Germinal center (tissue), 1 donor: ENCODE measurements at regions not wholly inside any gene's neighbourhood (a gene's known extent, or its start where the extent isn't known, plus 50 kb on each side); places are given as distances from the start of the nearest gene placed in this dataset.

Experiments used
- DNase-seq: peaks from one replicate; pipeline ENCODE4 v3.0.0; 2012; ENCODE audit warnings: mixed read lengths, low spot score

DNA sequence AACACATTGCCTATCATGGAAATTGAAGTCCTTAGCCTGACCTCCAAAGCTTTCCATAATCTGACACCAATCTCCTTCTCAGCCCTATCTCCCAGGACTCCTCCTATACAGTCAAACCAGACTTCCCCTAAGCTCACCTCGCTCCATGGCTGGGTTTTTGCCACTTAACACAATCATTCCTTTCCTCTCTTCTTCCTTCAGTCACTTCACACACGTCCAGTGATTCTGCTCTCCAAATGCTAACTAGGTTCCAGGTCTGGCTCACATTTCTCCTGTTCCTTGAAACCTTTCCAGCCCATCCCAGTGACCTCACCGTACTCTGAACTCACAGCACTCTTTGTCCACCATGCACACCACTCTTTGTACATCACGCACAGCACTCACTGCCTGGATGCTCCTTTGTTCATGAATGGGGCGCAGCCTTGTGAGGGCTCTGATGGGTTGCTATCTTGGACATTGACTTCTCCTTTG, 98.4 kb downstream of the GLUL start:
- no peak for DNase-seq

DNA sequence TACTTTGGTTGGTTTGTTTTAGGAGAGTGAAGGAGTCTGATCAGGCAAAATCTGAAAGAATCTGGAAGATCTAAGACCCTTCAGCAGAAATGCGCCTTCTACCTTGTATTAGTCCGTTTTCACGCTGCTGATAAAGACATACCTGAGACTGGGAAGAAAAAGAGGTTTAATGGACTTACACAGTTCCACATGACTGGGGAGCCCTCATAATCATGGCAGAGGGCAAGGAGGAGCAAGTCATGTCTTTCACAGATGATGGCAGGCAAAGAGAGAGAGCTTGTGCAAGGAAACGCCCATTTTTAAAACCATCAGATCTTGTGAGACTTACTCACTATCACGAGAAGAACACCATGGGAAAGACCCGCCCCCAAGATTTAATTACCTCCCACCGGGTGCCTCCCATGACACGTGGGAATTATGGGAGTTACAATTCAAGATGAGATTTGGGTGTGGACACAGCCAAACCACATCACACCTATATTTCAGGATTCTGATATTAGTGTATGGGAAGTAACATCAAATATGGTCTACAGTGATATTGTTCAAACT, 99.3 kb downstream of the GLUL start:
- DNase-seq = no peak

DNA sequence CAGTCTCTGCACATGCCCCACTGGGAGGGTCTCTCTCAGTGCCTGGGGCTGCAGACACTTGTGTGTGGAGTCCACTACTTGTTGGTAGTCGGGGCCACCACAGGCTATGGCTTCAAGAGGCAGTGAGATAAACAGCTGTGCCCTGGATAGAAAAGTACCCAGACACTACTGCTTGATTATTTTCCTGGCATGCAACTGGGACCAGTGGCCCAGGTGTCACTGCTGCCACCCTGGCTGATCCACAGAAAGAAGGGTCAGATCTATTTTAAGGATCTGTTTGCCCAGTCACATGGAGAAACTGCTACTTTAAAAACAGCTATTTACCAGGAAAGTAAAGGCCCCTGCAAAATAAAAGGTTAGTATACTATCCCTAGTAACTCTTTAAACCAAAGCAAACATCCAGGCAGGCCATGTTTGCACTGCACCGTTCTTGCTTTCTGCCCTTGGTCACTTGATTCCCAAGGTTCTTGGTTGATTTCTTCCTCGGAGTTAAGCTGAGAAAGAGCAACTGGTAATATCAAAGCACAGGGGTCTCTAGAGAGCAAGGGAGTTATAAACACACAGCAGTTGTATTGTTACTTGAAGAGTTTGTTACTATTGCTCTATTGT, 99.9 kb downstream of the GLUL start:
- no peak for DNase-seq

DNA sequence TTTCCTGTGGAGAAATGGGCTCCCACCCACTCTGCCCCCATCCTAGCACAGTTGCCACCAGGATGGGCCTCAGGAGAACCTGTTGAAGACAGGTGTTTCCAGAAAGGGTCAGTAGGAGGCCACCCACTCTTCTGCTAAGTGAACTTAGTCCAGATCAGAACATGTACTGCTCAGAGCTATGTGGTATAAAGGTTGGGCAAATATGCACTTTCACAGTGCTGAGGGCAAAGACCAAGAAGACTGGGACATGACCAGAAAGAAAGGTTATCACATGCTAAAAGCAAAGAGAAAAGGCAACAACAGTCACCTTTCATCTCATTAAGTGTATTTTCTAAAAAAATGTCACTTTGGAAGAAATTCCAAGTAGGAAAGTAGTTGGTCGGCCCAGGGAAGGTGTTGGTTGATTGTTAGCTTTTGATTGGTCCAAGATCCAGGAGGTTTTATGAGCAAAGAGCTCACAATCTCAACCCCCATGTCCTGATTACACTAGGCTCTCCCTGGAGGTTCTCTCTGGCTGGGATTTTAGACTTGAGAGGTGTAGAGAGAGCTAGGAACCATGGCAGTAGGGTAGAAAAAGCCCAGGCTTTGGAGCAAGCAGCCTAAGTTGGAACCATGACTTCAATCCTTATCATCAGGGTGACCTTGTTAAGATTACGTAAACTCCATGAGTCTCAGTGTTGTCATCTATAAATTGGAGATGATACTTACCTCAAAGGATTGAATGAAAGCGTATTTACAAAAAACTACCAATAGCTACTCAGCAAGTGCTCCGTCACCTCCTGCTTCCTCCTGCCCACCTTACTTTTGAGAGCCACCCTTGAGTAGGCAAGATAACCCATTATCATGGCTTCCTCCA, 102.6 kb downstream of the GLUL start:
- DNase-seq = no peak

DNA sequence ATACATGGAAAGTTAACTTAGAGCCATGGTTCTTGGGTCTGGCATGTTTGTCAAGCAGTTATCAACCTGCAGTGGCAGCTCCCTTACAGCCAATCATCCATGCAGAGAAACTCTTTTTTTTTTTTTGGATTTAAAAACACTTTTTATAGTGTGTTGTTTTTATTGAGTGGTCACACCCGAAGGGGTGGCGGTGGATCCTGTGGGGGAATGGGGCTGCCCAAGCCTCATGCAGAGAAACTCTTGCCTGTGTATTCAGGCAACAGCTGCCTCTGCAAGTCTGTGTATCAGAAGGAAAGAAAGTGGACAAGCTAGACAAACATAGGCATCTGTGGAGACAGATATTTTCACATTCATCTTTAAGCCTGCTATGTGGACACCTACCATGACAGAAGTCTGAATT, 104.8 kb downstream of the GLUL start:
- no peak for DNase-seq

DNA sequence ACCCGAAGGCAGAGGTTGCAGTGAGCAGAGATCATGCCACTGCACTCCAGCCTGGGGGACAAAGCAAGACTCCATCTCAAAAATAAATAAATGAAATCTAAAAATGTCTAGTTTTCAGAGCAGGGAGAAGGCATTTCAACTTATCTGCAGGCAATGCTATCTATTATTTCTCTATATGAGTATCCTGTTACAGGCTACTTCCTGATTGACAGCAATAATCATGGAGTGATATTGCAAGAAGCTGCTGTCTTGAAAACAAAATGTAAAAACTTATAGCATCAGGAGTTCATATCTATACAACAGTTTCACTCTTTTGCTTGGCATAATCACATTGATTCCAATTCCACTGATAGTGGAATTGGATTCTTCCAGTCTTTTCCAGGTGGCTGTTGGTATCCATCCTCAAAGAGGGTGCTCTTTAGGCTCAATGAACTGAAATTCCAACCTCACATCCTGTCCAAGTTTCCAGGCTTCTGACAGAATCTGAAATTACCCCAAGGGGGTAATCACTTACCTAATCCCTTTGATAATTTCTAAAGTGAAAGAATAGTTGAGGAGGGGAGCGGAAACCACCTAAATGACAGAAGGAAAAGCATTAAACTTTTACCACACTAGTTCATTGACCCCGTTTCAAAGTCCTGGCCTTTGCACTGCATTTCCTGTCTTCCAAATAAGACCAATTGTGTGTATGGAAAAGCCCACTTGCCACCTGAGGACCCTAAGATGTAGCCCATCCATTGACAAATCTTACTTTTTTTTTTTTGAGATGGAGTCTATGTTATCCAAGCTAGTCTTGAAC, 107.6 kb downstream of the GLUL start:
- DNase-seq = no peak

DNA sequence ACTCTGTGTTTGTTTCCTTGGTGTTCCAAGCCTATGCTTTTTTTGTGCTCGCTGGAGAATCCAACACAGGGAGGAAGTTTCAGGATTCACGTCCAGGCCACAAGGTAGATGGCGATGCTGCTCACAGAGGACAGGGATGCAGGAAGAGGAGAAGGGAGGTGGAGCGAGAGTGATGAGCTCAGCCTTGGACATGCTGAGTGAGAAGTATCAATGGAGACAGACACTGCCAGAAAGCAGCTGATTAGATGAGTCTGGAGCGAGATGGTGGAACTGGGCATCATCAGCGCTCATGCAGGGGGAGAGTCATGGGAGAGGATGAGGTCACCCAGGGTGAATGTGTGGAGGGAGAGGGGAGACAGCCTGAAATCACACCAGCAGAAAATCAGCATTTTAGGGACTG, 110.0 kb downstream of the GLUL start:
- no peak for DNase-seq

DNA sequence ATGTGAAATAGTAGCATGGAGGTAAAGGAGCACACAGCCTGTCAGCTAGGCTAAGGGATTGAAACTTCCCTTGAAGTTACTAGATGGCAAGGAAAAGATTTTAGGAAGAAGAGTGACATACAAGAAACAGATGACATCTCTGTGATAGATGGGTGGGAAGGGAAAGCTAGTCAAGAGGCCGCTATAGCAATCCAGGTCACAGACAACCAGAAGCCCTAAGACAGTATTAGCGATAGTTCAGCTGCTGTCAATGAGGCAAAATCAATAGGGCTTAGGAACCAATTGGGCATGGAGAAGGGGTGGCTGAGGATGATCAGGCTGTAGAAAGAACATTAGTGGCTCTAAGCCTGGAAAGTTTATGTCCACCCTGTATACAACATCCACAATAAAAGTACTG, 111.1 kb downstream of the GLUL start:
- no peak for DNase-seq

DNA sequence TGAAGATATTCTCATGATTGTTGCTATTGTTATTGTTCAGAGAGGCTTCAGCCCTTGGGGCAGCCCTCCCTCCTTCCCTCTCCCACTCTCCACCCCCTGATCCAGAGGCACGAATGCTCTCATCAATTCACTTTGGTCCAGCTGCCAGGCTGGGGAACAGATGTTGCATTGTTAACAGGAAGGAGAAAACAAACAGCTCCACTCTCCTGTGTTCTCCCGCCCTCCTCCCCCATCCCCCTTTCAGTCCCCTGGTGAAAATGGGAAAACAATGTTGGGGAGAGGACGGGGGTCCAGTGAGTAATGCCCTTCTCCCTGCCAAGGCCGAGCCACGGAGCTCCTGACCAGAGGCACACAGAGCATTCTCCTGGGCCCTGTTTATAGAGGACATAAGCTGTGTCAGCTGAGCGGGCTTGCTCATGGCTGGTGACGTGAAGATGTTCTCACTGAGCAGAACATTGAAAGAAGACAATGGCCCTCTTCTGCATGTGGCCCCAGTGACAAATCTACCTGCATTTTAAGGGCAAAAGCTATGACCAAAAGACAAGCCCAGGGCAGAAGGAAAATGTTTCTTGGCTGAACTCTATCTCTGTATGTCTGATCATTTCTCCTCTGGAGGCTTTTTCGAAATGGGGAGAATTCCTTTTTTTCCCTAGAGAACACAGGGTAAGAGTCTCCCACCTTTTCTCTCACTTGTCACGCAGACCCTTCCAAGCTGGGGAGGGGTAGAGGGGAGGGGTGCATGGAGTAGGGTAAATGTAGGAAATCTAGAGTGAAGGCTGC, 111.7 kb downstream of the GLUL start:
- DNase-seq = no peak

DNA sequence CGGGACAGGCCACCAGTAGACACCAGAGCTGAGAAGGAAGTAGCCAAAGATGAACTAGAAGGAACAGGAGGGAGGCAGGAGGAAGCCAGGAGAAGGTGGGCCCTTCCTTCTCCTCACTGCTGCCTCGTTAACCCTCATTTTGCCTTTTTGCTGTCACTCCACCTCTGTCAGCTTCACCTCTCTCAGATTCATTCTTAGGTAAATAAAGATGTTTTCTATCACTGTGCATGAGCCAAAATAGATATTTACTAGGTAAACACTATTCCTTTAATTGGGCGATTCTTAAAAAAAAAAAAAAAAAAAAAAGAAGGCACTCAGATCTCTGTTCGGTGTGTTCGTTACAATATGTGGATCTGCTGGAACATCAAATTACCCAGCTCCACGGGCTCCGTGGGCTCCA, 112.3 kb downstream of the GLUL start:
- DNase-seq = no peak

DNA sequence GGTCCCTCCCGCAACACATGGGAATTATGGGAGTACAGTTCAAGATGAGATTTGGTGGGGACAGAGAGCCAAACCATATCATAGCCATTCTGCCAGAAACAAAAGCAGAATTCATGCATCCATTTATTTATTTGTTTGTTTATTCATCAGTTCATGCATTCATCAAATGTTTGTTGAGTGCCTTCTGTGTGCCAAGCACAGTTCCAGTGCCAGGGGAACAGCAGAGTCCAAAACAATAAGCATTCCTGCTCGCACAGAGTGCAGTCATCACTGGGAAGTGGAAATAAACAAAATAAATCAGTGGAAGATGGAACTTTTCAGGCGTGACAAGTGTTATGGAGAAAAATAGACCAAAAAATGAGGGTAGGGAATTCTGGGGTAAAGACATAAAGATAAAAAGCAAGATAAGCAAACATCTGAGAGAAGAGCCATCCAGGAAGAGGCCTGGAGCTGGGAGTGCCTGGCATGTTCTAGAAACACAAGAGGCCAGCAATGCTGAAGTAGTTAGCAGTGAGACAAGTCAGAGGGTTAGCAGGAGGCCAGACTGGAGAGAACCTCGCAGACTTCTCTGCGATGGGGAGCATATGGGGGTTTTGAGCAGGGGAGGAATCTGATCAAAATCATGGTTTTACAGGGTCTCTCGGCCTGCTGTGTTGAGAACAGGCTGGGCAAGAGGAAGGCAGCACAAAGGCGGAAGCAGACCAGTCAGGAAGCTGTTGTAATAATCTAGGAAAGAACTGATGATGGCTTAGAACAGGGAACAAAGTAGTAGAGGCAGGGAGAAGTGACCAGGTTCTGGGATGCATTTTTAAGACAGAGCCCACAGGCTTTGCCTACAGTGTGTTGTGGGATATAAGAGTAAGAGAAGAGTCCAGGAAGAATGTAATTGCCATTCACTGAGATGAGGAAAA, 113.2 kb downstream of the GLUL start:
- no peak for DNase-seq

DNA sequence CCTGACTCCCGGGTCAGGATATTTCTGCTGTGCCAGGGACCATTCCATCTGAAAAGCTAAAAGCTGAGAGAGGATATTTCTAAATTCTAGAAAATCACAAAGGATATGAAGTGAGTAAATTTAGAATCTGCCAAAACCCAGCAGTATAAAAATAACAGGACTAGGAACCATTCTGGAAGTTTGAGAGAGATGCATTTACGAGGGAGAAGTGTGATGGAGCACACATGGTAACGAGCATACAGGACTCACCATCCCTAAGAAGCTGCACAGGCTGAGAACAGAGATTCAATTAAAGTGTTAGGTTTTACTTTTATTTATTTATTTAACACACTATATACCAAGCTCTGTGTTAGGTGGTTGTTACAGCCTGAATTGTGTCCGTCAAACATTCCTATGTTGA, 116.3 kb downstream of the GLUL start:
- no peak for DNase-seq

DNA sequence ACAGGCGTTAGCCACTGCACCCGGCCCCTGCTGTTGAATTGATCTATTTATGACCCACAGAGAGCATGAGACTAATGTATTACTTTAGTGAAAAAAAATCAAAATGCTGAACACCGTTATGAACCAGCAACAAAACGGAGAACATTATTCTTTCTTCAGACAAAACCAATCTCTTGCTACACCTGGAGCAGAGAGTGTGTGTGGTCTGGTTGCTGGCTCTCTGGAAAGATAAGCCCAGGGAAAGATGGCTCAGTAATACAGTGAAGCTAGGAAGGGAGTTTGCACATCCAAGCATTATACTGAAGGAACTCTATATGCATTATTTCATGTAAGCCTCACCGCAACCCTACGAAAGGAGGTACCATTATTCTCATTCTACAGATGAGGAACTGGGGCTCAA, 117.0 kb downstream of the GLUL start:
- no peak for DNase-seq

DNA sequence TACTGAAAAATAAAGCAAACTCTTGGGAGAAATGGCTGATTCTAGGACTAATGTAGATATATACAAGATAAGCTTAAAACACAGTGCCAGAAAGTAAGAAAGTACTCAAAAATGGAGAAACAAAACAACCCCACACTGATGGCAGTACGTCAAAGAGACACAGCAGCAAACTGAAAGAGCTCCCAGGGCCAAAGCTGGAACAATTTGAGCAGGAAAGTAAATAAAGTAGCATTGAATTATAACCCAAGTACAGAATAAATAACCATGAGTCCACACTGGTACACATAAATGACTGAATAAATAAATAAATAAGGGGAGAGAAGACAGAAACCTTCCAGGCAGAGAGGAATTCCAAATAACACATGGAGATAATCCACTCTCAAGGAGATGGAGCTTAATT, 120.9 kb downstream of the GLUL start:
- no peak for DNase-seq

DNA sequence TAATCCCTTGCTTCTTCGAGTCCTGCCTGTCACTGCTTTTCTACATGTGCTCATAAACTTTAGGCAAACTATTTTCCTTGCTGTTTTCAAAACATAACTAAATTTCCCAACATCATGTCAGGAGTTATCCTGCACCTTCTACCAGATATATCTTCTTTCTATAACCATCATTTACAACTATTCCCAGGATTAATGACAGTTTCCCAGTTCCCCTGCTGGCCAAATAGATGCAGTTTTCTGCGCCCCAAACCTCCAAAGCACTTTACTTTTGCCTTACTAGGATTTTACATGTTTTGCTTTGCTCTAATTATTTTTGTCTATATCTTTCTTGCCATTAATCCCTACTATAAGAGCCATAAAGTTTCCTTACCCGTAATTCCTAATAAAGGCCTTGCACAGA, 122.5 kb downstream of the GLUL start:
- DNase-seq = no peak

DNA sequence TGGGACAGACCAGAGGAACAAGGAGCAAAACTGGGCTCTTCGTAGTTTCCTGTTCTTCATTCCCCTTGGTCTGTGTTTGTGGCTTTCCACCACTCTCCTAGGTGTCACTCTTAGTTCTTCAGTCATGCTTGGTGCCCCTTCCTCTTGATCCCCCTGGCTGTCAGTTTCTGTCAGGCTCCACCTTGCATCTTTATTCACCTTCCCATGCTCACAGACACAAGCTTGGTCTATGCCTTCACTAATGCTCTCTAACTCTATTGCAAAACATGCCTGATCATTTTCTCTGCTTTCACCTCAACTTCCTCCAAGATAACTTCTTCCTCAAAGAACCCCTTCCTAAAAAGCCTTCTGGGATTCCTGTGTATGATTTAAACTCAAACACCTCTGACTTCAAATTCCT, 122.9 kb downstream of the GLUL start:
- DNase-seq = no peak

DNA sequence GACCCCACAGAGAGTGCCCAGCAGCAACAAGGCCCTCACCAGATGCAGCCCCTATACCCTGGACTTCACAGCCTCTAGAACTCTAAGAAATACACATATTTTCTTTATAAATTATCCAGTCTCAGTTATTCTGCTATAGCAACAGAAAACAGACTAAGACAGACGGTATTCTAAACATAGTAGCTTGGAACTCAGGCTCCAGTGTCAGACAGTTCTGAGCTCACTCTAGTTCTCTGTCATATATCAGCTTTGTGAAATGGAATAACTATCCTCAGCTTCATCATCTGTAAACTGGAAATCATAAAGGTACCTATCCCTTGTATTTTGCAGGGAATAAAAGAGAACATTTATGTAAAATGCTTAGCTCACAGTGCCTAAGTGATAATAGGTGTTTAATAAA, 127.4 kb downstream of the GLUL start:
- DNase-seq = no peak

DNA sequence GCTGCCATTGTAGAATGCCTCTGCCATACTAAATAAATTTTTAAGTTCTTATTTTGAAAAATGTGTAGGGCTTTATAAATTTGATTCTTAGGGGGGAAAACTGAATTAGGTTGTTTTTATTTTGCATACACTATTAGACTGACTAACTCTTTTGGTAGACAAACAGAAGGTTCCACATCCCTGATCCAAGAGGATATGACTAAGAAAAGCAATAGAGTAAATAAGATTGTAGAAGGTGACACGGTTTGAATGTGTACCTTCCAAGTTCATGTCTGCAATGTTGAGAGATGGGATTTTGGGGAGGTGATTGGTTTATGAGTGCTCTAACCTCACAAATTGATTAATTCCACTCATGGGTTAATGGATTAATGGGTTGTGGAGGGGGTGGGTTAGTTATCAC, 127.9 kb downstream of the GLUL start:
- DNase-seq = no peak

DNA sequence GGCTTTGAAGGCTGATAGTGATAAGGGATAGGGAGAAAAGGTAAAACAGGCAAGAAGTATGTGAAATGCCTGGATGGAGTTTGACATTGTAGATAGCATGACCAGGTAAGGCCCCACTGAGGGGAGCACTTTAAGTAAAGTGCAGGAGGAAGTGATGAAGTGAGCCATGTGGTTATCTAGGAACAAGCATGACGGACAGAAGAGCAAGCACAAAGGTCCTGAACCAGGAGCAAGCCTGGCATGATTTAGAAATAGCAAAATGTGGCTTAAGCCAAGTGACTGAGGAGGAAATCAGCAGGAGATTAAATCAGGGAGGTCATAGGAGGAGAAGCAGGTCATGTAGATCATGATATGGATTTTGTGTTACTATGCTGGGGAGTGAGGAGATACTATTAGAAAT, 129.2 kb downstream of the GLUL start:
- DNase-seq = no peak

DNA sequence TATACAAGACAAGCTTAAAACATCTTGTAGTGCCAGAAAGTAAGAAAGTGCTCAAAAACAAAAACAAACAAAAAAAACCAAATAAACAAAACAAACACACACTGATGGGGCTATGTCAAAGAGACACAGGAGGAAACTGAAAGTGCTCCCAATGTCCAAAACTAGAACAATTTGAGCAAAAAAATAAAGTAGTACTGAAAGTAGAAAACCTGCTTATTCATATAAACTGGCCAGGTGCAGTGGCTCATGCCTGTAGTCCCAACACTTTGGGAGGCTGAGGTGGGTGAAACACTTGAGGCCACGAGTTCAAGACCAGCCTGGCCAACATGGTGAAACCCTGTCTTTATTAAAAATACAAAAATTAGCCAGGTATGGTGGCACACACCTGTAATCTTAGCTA, 129.9 kb downstream of the GLUL start:
- DNase-seq = no peak

DNA sequence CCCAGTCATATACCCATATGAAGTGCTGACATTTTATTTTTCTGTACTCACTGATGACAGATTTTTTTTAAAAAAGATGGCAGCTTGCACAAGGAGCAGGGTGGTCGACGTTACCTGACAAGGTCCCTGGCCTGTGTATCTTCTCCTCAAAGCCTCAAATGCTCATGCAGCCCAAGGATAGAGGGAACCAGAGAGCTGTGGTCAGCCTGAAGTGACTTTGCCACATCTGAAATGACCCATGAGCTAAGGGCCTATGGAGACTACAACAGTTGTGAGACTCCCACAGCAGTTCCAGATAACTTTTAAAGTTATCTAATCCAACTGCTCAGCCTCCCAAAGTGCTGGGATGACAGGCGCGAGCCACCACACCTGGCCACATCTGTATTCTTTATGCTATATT, 131.1 kb downstream of the GLUL start:
- no peak for DNase-seq
